Mammary epithelial cell (primary cell): ENCODE measurements at regions not wholly inside any gene's neighbourhood (a gene's known extent, or its start where the extent isn't known, plus 50 kb on each side); places are given as distances from the start of the nearest gene placed in this dataset.
"Not testable (repeated sequence)": the region's sequence is repeated elsewhere in the genome, so short reads cannot be mapped to it uniquely, and the experiment has no call there.

Experiments
- CTCF ChIP-seq, 2 donors: IDR thresholded peaks in 1 of 2; conservative IDR thresholded peaks in 1 of 2; 2 replicates each; pipeline ENCODE4 v1.5.1; 2011 to 2012; ENCODE audit warnings: inconsistent platforms in 2 of 2, low read length in 2 of 2, mild to moderate bottlenecking in 2 of 2, control low read depth in 1 of 2, low read depth in 1 of 2; ENCODE audit not compliant: insufficient read depth in 1 of 2; ENCODE audit errors: extremely low read depth in 1 of 2
- EZH2 ChIP-seq: IDR thresholded peaks from 2 replicates; pipeline ENCODE4 v1.6.1; 2012; ENCODE audit warnings: low read length, inconsistent platforms, borderline replicate concordance

GRCh38 chr2:89826741-89827140, 1135.3 kb downstream of the RPIA start:
- not testable (repeated sequence) for TF ChIP-seq EZH2; CTCF (conservative IDR thresholded peaks at IDR 0.05 in 1 of 2, IDR thresholded peaks at IDR 0.05 in 1 of 2; ENCODE audit: extremely low read depth in 1 of 2, insufficient read depth in 1 of 2, low read depth in 1 of 2, low read length in 2 of 2)
